ENCODE measurements at regions not wholly inside any gene's neighbourhood (a gene's known extent, or its start where the extent isn't known, plus 50 kb on each side); places are given as distances from the start of the nearest gene placed in this dataset.

DNA sequence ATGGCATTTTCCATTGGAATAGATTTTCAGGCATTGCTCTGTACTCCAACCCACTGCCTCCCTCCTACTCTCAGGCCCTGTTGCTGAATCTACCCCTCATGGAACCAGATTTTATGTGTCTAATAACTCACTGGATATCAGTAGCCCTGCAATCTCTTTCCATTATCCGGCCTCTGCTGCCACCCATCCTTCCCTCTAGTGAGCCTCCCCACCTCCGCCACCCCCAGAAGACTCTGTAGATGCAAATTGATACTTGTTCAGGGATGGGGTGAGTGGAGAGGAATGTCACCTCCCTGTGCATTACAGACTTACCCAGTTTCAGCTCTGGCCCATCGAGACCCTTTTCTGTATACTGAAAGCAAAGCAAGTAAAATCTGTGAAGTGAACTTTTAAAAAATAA is 52.3 kb upstream of the PHYHIPL start:
- intact Hi-C loops (cut with DNase I; ENCODE audit: low total_unique reads), result no loop called here
- no peak for TF ChIP-seq CTCF (IDR thresholded peaks at IDR 0.05)
- TF ChIP-seq POLR2A (IDR thresholded peaks at IDR 0.05), result no peak
- 89 to 95% methylated on average over 3 of the region's 3 CpGs for WGBS, 2 donors
- H3K4me3 ChIP-seq (ENCODE audit: low read depth, poor library complexity, severe bottlenecking), result no peak overlapping the region
- no peak for DNase-seq (ENCODE audit: low spot score in 2 of 2)

DNA sequence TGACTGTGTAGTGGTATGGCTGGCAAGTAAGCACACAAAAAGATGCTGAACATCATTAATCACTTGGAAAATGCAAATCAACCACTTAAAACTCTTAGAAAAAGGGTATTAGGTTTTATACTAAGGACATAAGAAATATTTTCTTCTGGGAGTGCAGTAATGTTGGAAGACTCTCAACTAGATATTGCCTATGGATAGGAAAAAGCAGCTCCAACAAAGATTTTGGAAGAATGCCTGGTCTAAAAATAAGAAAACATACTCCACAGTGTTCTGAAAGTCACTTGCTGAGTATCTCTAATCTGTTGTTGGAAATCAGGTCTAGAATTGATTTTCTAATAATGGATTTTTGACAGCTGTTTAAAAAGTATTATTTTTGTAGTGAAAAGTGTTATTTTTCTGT is 50.8 kb upstream of the PHYHIPL start:
- intact Hi-C loops (cut with DNase I; ENCODE audit: low total_unique reads), result no loop called here
- TF ChIP-seq POLR2A (IDR thresholded peaks at IDR 0.05) (no peak), CTCF (IDR thresholded peaks at IDR 0.05) (no peak)
- H3K4me3 ChIP-seq (ENCODE audit: low read depth, poor library complexity, severe bottlenecking), result no peak overlapping the region
- no peak for DNase-seq (ENCODE audit: low spot score in 2 of 2)

GRCh38 chr10:59126261-59126660 is 50.2 kb upstream of the PHYHIPL start:
- WGBS, 2 donors, result 63 to 75% methylated on average over 3 of the region's 3 CpGs
- intact Hi-C loops (cut with DNase I; ENCODE audit: low total_unique reads), result no loop called here
- no peak overlapping the region for H3K4me3 ChIP-seq (ENCODE audit: low read depth, poor library complexity, severe bottlenecking)
- TF ChIP-seq POLR2A (IDR thresholded peaks at IDR 0.05), result no peak
- no peak for DNase-seq (ENCODE audit: low spot score in 2 of 2)
